Liver (tissue), 7 donors: ENCODE measurements at regions not wholly inside any gene's neighbourhood (a gene's known extent, or its start where the extent isn't known, plus 50 kb on each side); places are given as distances from the start of the nearest gene placed in this dataset.

ENCODE experiments used
- DNase-seq: peaks from one replicate; pipeline ENCODE4 v3.0.0-alpha.2; 2017; ENCODE audit warnings: low spot score
- H3K27ac ChIP-seq, 2 donors: one replicate each; pipeline ENCODE4 v1.7.0; 2013; ENCODE audit warnings: inconsistent platforms in 2 of 2, low read length in 2 of 2, control low read depth in 1 of 2, low read depth in 1 of 2, mild to moderate bottlenecking in 1 of 2
- H3K27me3 ChIP-seq, 4 donors: one replicate each; pipeline versions ENCODE4 v1.6.1 to v1.7.0; 2013; ENCODE audit warnings: low read length in 3 of 4, inconsistent platforms in 1 of 4, mild to moderate bottlenecking in 1 of 4, moderate library complexity in 1 of 4; ENCODE audit not compliant: control insufficient read depth in 4 of 4, insufficient read depth in 4 of 4
- H3K36me3 ChIP-seq, 4 donors: one replicate each; pipeline versions ENCODE4 v1.6.1 to v1.7.0; 2013; ENCODE audit warnings: low read length in 3 of 4, mild to moderate bottlenecking in 3 of 4, low read depth in 1 of 4, moderate library complexity in 1 of 4; ENCODE audit not compliant: control insufficient read depth in 4 of 4, insufficient read depth in 3 of 4
- H3K4me1 ChIP-seq, 4 donors: one replicate each; pipeline versions ENCODE4 v1.6.1 to v1.7.0; 2013; ENCODE audit warnings: low read length in 3 of 4, mild to moderate bottlenecking in 3 of 4, moderate library complexity in 1 of 4; ENCODE audit not compliant: control insufficient read depth in 4 of 4, insufficient read depth in 4 of 4
- H3K4me3 ChIP-seq, 3 donors: one replicate each; pipeline versions ENCODE4 v1.6.1 to v1.7.0; 2013; ENCODE audit warnings: low read length in 3 of 3, control low read depth in 1 of 3, low read depth in 1 of 3, mild to moderate bottlenecking in 1 of 3
- H3K9ac ChIP-seq, 2 donors: one replicate each; pipeline ENCODE4 v1.7.0; 2013; ENCODE audit warnings: low read length in 2 of 2, mild to moderate bottlenecking in 2 of 2, moderate library complexity in 2 of 2, control low read depth in 1 of 2, low read depth in 1 of 2
- H3K9me3 ChIP-seq, 4 donors: one replicate each; pipeline versions ENCODE4 v1.6.1 to v1.7.0; 2013; ENCODE audit warnings: low read length in 3 of 4; ENCODE audit not compliant: control insufficient read depth in 4 of 4
- EGR1 ChIP-seq, 2 donors: IDR thresholded peaks; 2 replicates each; pipeline ENCODE4 v1.6.1; 2016 to 2018; ENCODE audit warnings: antibody characterized with exemption in 2 of 2, low read depth in 2 of 2
- FOXA1 ChIP-seq: IDR thresholded peaks from 2 replicates; pipeline ENCODE4 v1.6.1; 2016; ENCODE audit warnings: antibody characterized with exemption
- FOXA2 ChIP-seq: IDR thresholded peaks from 2 replicates; pipeline ENCODE4 v1.6.1; 2016; ENCODE audit warnings: antibody characterized with exemption
- GABPA ChIP-seq, 2 donors: IDR thresholded peaks in 1 of 2; conservative IDR thresholded peaks in 1 of 2; 2 replicates each; pipeline ENCODE4 v1.6.1; 2016; ENCODE audit warnings: antibody characterized with exemption in 2 of 2, mild to moderate bottlenecking in 1 of 2, moderate library complexity in 1 of 2
- HNF4A ChIP-seq, 2 donors: conservative IDR thresholded peaks; 2 replicates each; pipeline ENCODE4 v1.6.1; 2016; ENCODE audit warnings: antibody characterized with exemption in 2 of 2, mild to moderate bottlenecking in 2 of 2
- HNF4G ChIP-seq: IDR thresholded peaks from 2 replicates; pipeline ENCODE4 v1.6.1; 2016; ENCODE audit warnings: antibody characterized with exemption
- JUND ChIP-seq, 2 donors: IDR thresholded peaks; 2 replicates each; pipeline ENCODE4 v1.6.1; 2016; ENCODE audit warnings: antibody characterized with exemption in 2 of 2
- NR2F2 ChIP-seq: IDR thresholded peaks from 2 replicates; pipeline ENCODE4 v1.6.1; 2016; ENCODE audit warnings: antibody characterized with exemption
- RAD21 ChIP-seq, 2 donors: IDR thresholded peaks; 2 replicates each; pipeline ENCODE4 v1.6.1; 2016; ENCODE audit warnings: antibody characterized with exemption in 2 of 2, mild to moderate bottlenecking in 2 of 2
- RXRA ChIP-seq, 2 donors: IDR thresholded peaks; 2 replicates each; pipeline ENCODE4 v1.6.1; 2017 to 2018; ENCODE audit warnings: antibody characterized with exemption in 2 of 2, mild to moderate bottlenecking in 1 of 2
- SP1 ChIP-seq: IDR thresholded peaks from 2 replicates; pipeline ENCODE4 v1.6.1; 2018; ENCODE audit warnings: antibody characterized with exemption, mild to moderate bottlenecking
- TAF1 ChIP-seq: conservative IDR thresholded peaks from 2 replicates; pipeline ENCODE4 v1.6.1; 2016; ENCODE audit warnings: antibody characterized with exemption, mild to moderate bottlenecking
- YY1 ChIP-seq: IDR thresholded peaks from 2 replicates; pipeline ENCODE4 v1.6.1; 2016; ENCODE audit warnings: antibody characterized with exemption, mild to moderate bottlenecking
- WGBS: extraction: QIAGEN DNeasy Blood & Tissue Kit; methylation state at CpG from one replicate; pipeline ENCODE4 v1.1.7; 2013; 5-methylcytosine and 5-hydroxymethylcytosine counted together
- TF ChIP-seq, protein P1 (sequence below): IDR thresholded peaks from 2 replicates; pipeline ENCODE4 v1.6.1; 2016; ENCODE audit warnings: antibody characterized with exemption
- TF ChIP-seq, protein P2 (sequence below): IDR thresholded peaks from 2 replicates; pipeline ENCODE4 v1.6.1; 2016; ENCODE audit warnings: antibody characterized with exemption, mild to moderate bottlenecking
- donor health status: healthy.
- donor health status: healthy.
- donor health status: healthy.
- donor health status: healthy.

- H3K27ac ChIP-seq = no peak overlapping the region
- H3K27me3 ChIP-seq = peaks cover 0 to 1% (median 0%) of the 10 kb centered on the region in 4 donors
- no peak overlapping the region for H3K4me3 ChIP-seq
- no peak for TF ChIP-seq TAF1
- no peak for TF ChIP-seq YY1
- no peak for TF ChIP-seq HNF4A (conservative IDR thresholded peaks at IDR 0.05)
- no peak for TF ChIP-seq RXRA (IDR thresholded peaks at IDR 0.05)
- no peak for TF ChIP-seq FOXA1
- TF ChIP-seq, protein P1, sequence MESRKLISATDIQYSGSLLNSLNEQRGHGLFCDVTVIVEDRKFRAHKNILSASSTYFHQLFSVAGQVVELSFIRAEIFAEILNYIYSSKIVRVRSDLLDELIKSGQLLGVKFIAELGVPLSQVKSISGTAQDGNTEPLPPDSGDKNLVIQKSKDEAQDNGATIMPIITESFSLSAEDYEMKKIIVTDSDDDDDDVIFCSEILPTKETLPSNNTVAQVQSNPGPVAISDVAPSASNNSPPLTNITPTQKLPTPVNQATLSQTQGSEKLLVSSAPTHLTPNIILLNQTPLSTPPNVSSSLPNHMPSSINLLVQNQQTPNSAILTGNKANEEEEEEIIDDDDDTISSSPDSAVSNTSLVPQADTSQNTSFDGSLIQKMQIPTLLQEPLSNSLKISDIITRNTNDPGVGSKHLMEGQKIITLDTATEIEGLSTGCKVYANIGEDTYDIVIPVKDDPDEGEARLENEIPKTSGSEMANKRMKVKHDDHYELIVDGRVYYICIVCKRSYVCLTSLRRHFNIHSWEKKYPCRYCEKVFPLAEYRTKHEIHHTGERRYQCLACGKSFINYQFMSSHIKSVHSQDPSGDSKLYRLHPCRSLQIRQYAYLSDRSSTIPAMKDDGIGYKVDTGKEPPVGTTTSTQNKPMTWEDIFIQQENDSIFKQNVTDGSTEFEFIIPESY = no peak
- H3K4me1 ChIP-seq = no peaks in the 10 kb centered on the region
- 64% methylated on average over 4 of the region's 4 CpGs for WGBS
- no peaks in the 10 kb centered on the region for H3K36me3 ChIP-seq
- no peak for DNase-seq
- H3K9ac ChIP-seq = no peak overlapping the region
- no peaks in the 10 kb centered on the region for H3K9me3 ChIP-seq
Observed at GRCh38 chr22:47967831-47968230, 1205.4 kb downstream of the TBC1D22A start.

GRCh38 chr22:47966316-47966715 is 1203.9 kb downstream of the TBC1D22A start:
- H3K27ac ChIP-seq = no peak overlapping the region
- no peak overlapping the region for H3K9ac ChIP-seq
- TF ChIP-seq HNF4G (no peak), TAF1 (no peak), GABPA (IDR thresholded peaks at IDR 0.05 in 1 of 2, conservative IDR thresholded peaks at IDR 0.05 in 1 of 2) (no peak), YY1 (no peak), RAD21 (IDR thresholded peaks at IDR 0.05) (no peak), EGR1 (IDR thresholded peaks at IDR 0.05; ENCODE audit: low read depth in 2 of 2) (no peak), NR2F2 (no peak), HNF4A (conservative IDR thresholded peaks at IDR 0.05) (no peak), FOXA2 (no peak), JUND (IDR thresholded peaks at IDR 0.05) (no peak), SP1 (no peak)
- TF ChIP-seq, protein P2, sequence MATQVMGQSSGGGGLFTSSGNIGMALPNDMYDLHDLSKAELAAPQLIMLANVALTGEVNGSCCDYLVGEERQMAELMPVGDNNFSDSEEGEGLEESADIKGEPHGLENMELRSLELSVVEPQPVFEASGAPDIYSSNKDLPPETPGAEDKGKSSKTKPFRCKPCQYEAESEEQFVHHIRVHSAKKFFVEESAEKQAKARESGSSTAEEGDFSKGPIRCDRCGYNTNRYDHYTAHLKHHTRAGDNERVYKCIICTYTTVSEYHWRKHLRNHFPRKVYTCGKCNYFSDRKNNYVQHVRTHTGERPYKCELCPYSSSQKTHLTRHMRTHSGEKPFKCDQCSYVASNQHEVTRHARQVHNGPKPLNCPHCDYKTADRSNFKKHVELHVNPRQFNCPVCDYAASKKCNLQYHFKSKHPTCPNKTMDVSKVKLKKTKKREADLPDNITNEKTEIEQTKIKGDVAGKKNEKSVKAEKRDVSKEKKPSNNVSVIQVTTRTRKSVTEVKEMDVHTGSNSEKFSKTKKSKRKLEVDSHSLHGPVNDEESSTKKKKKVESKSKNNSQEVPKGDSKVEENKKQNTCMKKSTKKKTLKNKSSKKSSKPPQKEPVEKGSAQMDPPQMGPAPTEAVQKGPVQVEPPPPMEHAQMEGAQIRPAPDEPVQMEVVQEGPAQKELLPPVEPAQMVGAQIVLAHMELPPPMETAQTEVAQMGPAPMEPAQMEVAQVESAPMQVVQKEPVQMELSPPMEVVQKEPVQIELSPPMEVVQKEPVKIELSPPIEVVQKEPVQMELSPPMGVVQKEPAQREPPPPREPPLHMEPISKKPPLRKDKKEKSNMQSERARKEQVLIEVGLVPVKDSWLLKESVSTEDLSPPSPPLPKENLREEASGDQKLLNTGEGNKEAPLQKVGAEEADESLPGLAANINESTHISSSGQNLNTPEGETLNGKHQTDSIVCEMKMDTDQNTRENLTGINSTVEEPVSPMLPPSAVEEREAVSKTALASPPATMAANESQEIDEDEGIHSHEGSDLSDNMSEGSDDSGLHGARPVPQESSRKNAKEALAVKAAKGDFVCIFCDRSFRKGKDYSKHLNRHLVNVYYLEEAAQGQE = no peak
- TF ChIP-seq, protein P1 = no peak
- no peak overlapping the region for H3K4me3 ChIP-seq
- H3K27me3 ChIP-seq = peaks cover 0 to 2% (median 0%) of the 10 kb centered on the region in 4 donors
- WGBS = 83% methylated on average over 6 of the region's 6 CpGs
- no peaks in the 10 kb centered on the region for H3K36me3 ChIP-seq
- no peak for DNase-seq
- no peaks in the 10 kb centered on the region for H3K4me1 ChIP-seq
- H3K9me3 ChIP-seq = no peaks in the 10 kb centered on the region
